ENCODE measurements at regions not wholly inside any gene's neighbourhood (a gene's known extent, or its start where the extent isn't known, plus 50 kb on each side); places are given as distances from the start of the nearest gene placed in this dataset.

- TF ChIP-seq CTCF (IDR thresholded peaks at IDR 0.05) (no peak), POLR2A (IDR thresholded peaks at IDR 0.05) (no peak)
Measured at GRCh38 chr5:89095341-89095740, 212.4 kb upstream of the MEF2C start.
